Gastroesophageal sphincter (tissue), 4 donors: ENCODE measurements at regions not wholly inside any gene's neighbourhood (a gene's known extent, or its start where the extent isn't known, plus 50 kb on each side); places are given as distances from the start of the nearest gene placed in this dataset.

ENCODE experiments used
- ATAC-seq: fragments of 150-250 bp; one replicate; pipeline ENCODE4 v1.9.1; 2016; ENCODE audit warnings: mild to moderate bottlenecking, moderate library complexity
- H3K27ac ChIP-seq, 4 donors: fragments of 200-600 bp; sonication (generic) in 3 of 4; 1 replicate in 3 of 4; 2 replicates in 1 of 4; pipeline ENCODE4 v1.5.1; 2016 to 2019
- H3K27me3 ChIP-seq: fragments of 200-600 bp; sonication (generic); one replicate; pipeline ENCODE4 v1.5.1; 2019
- H3K36me3 ChIP-seq, 2 donors: fragments of 200-600 bp; sonication (generic); one replicate each; pipeline ENCODE4 v1.5.1; 2019; ENCODE audit warnings: control low read depth in 1 of 2
- H3K4me1 ChIP-seq, 3 donors: fragments of 200-600 bp; sonication (generic); 1 replicate in 2 of 3; 2 replicates in 1 of 3; pipeline ENCODE4 v1.5.1; 2016 to 2019; ENCODE audit warnings: control low read depth in 2 of 3
- H3K4me3 ChIP-seq, 2 donors: fragments of 200-600 bp; sonication (generic); one replicate each; pipeline ENCODE4 v1.5.1; 2019; ENCODE audit warnings: mild to moderate bottlenecking in 1 of 2, moderate library complexity in 1 of 2
- H3K9me3 ChIP-seq, 3 donors: fragments of 200-600 bp; sonication (generic); one replicate each; pipeline ENCODE4 v1.5.1; 2017 to 2019; ENCODE audit warnings: control low read depth in 2 of 3
- EP300 ChIP-seq: sonication (generic); formaldehyde crosslinking; IDR thresholded peaks from one replicate; pipeline ENCODE4 v1.6.1; 2017; ENCODE audit warnings: antibody characterized with exemption, mild to moderate bottlenecking
- POLR2A ChIP-seq, 2 donors: fragments of 450-650 bp; IDR thresholded peaks; one replicate each; pipeline ENCODE4 v1.6.1; 2017; ENCODE audit warnings: antibody characterized with exemption in 2 of 2, mild to moderate bottlenecking in 2 of 2, moderate library complexity in 1 of 2
- POLR2AphosphoS5 ChIP-seq: sonication (generic); formaldehyde crosslinking; IDR thresholded peaks from one replicate; pipeline ENCODE4 v1.6.1; 2017; ENCODE audit warnings: antibody characterized with exemption
- WGBS, 2 donors: methylation state at CpG; one replicate each; pipeline ENCODE4 v1.1.5; 2018; ENCODE audit warnings: low coverage in 1 of 2; 5-methylcytosine and 5-hydroxymethylcytosine counted together
- TF ChIP-seq, protein P1 (sequence below), 4 experiments: fragments of 200-600 bp in 2 of 4; fragments of 450-650 bp in 2 of 4; sonication (generic) in 1 of 4; IDR thresholded peaks; one replicate each; pipeline ENCODE4 v1.5.1; 2017 to 2019; ENCODE audit warnings: antibody characterized with exemption in 4 of 4, mild to moderate bottlenecking in 2 of 4, moderate library complexity in 2 of 4

GRCh38 chr11:33475993-33476392, 218.8 kb downstream of the HIPK3 start:
- H3K27me3 ChIP-seq = peaks cover 34% of the 10 kb centered on the region
- H3K27ac ChIP-seq = no peak overlapping the region
- WGBS, 2 donors = 16 to 24% methylated on average over 3 to 5 of the region's 5 CpGs
- H3K9me3 ChIP-seq = no peaks in the 10 kb centered on the region
- no peak for ATAC-seq
- no peak overlapping the region for H3K4me3 ChIP-seq
- H3K4me1 ChIP-seq = no peaks in the 10 kb centered on the region
- H3K36me3 ChIP-seq = no peaks in the 10 kb centered on the region
- TF ChIP-seq, protein P1, sequence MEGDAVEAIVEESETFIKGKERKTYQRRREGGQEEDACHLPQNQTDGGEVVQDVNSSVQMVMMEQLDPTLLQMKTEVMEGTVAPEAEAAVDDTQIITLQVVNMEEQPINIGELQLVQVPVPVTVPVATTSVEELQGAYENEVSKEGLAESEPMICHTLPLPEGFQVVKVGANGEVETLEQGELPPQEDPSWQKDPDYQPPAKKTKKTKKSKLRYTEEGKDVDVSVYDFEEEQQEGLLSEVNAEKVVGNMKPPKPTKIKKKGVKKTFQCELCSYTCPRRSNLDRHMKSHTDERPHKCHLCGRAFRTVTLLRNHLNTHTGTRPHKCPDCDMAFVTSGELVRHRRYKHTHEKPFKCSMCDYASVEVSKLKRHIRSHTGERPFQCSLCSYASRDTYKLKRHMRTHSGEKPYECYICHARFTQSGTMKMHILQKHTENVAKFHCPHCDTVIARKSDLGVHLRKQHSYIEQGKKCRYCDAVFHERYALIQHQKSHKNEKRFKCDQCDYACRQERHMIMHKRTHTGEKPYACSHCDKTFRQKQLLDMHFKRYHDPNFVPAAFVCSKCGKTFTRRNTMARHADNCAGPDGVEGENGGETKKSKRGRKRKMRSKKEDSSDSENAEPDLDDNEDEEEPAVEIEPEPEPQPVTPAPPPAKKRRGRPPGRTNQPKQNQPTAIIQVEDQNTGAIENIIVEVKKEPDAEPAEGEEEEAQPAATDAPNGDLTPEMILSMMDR (IDR thresholded peaks at IDR 0.05) = no peak
- TF ChIP-seq POLR2AphosphoS5 = no peak
- TF ChIP-seq EP300 = no peak
- no peak for TF ChIP-seq POLR2A (IDR thresholded peaks at IDR 0.05)

DNA sequence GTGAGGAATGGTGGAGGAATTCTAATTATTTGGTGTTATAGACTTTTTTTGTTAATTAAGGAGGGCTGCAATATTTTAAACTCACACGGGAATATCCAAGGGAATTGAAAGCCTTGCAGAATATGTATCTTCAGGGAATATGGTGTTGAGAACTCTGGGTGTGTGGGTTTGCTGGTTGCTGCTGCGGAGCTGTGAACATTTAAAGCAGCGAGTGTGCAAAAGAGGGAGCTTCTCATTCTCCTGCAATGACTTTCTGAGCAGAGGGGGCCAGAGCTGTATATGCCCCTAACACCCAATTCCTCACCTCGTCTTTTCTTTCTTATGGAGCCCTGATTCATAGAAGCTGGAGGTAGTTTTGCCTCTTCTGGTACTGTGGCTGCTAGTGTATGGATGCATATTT, 217.7 kb downstream of the HIPK3 start:
- Histone ChIP-seq H3K4me3 (no peak overlapping the region), H3K4me1 (no peaks in the 10 kb centered on the region), H3K36me3 (no peaks in the 10 kb centered on the region), H3K27me3 (peaks cover 37% of the 10 kb centered on the region), H3K9me3 (no peaks in the 10 kb centered on the region), H3K27ac (no peak overlapping the region)
- WGBS, 2 donors = 55 to 56% methylated on average over 4 of the region's 4 CpGs
- TF ChIP-seq POLR2A (IDR thresholded peaks at IDR 0.05) = no peak
- TF ChIP-seq, protein P1 (IDR thresholded peaks at IDR 0.05) = no peak
- TF ChIP-seq EP300 = no peak
- no peak for TF ChIP-seq POLR2AphosphoS5
- ATAC-seq = no peak

GRCh38 chr11:33471541-33471940, 214.4 kb downstream of the HIPK3 start:
- Histone ChIP-seq H3K36me3 (no peaks in the 10 kb centered on the region), H3K4me1 (no peaks in the 10 kb centered on the region), H3K9me3 (no peaks in the 10 kb centered on the region), H3K4me3 (no peak overlapping the region), H3K27me3 (peaks cover 26% of the 10 kb centered on the region), H3K27ac (no peak overlapping the region)
- no peak for ATAC-seq
- WGBS, 2 donors = 56 to 100% methylated on average over 1 of the region's 1 CpG
- TF ChIP-seq EP300 = no peak
- TF ChIP-seq, protein P1 (IDR thresholded peaks at IDR 0.05) = no peak
- TF ChIP-seq POLR2AphosphoS5 = no peak
- no peak for TF ChIP-seq POLR2A (IDR thresholded peaks at IDR 0.05)

GRCh38 chr11:33467966-33468365, 210.8 kb downstream of the HIPK3 start:
- H3K4me3 ChIP-seq = no peak overlapping the region
- H3K4me1 ChIP-seq = no peaks in the 10 kb centered on the region
- no peak for TF ChIP-seq POLR2A (IDR thresholded peaks at IDR 0.05)
- TF ChIP-seq POLR2AphosphoS5 = no peak
- TF ChIP-seq, protein P1 (IDR thresholded peaks at IDR 0.05) = no peak
- no peak for TF ChIP-seq EP300
- H3K27ac ChIP-seq = no peak overlapping the region
- 59 to 73% methylated on average over 3 to 4 of the region's 4 CpGs for WGBS, 2 donors
- ATAC-seq = no peak
- H3K27me3 ChIP-seq = peaks cover 11% of the 10 kb centered on the region
- no peaks in the 10 kb centered on the region for H3K36me3 ChIP-seq
- H3K9me3 ChIP-seq = no peaks in the 10 kb centered on the region

GRCh38 chr11:33463059-33463458, 205.9 kb downstream of the HIPK3 start:
- 60 to 74% methylated on average over 4 of the region's 4 CpGs for WGBS, 2 donors
- Histone ChIP-seq H3K36me3 (no peaks in the 10 kb centered on the region), H3K27me3 (no peaks in the 10 kb centered on the region), H3K27ac (no peak overlapping the region), H3K4me1 (no peaks in the 10 kb centered on the region), H3K4me3 (no peak overlapping the region), H3K9me3 (no peaks in the 10 kb centered on the region)
- no peak for ATAC-seq
- TF ChIP-seq POLR2AphosphoS5 (no peak), POLR2A (IDR thresholded peaks at IDR 0.05) (no peak), EP300 (no peak)
- TF ChIP-seq, protein P1 (IDR thresholded peaks at IDR 0.05) = no peak
